Adrenal gland (tissue), 9 donors: ENCODE measurements at regions not wholly inside any gene's neighbourhood (a gene's known extent, or its start where the extent isn't known, plus 50 kb on each side); places are given as distances from the start of the nearest gene placed in this dataset.

Experiments
- DNase-seq, 7 donors: peaks; one replicate each; pipeline ENCODE4 v3.0.0-alpha.2; 2019 to 2020
- H3K27ac ChIP-seq, 5 donors: fragments of 200-600 bp; sonication (generic) in 4 of 5; 1 replicate in 3 of 5; 2 replicates in 2 of 5; pipeline versions ENCODE4 v1.5.1 to v1.8.0; 2016 to 2020; ENCODE audit warnings: mild to moderate bottlenecking in 1 of 5
- H3K27me3 ChIP-seq: fragments of 200-600 bp; 2 replicates; pipeline ENCODE4 v1.8.0; 2021
- H3K36me3 ChIP-seq, 2 donors: fragments of 200-600 bp; replicated peaks in 1 of 2; 1 replicate in 1 of 2; 2 replicates in 1 of 2; pipeline versions ENCODE4 v1.5.1 to v1.8.0; 2018 to 2022
- H3K4me1 ChIP-seq, 2 donors: fragments of 200-600 bp; replicated peaks in 1 of 2; 1 replicate in 1 of 2; 2 replicates in 1 of 2; pipeline versions ENCODE4 v1.5.1 to v1.8.0; 2018 to 2021
- H3K4me3 ChIP-seq, 4 donors: fragments of 200-600 bp; sonication (generic) in 3 of 4; one replicate each; pipeline ENCODE4 v1.5.1; 2016 to 2018
- H3K9me3 ChIP-seq, 3 donors: fragments of 200-600 bp; sonication (generic) in 1 of 3; replicated peaks in 1 of 3; 1 replicate in 2 of 3; 2 replicates in 1 of 3; pipeline versions ENCODE4 v1.5.1 to v1.8.0; 2016 to 2021
- POLR2A ChIP-seq, 2 donors: fragments of 450-650 bp; IDR thresholded peaks; one replicate each; pipeline ENCODE4 v1.6.1; 2017; ENCODE audit warnings: antibody characterized with exemption in 2 of 2, mild to moderate bottlenecking in 2 of 2, moderate library complexity in 1 of 2
- WGBS, 4 donors: extraction: QIAGEN DNeasy Blood & Tissue Kit in 2 of 4; methylation state at CpG; one replicate each; pipeline versions ENCODE4 v1.1.5 to v1.1.7; 2013 to 2017; 5-methylcytosine and 5-hydroxymethylcytosine counted together
- intact Hi-C, 2 donors: fragments of 100-400 bp; cut with DNase I; formaldehyde crosslinking; loops; one replicate each; pipeline versions ENCODE4 v1.14.1 to v1.15.0; 2022 to 2023
- TF ChIP-seq, protein P1 (sequence below), 6 experiments: fragments of 450-650 bp in 4 of 6; fragments of 200-600 bp in 2 of 6; sonication (generic) in 1 of 6; IDR thresholded peaks; 1 replicate in 5 of 6; 2 replicates in 1 of 6; pipeline versions ENCODE4 v1.5.1 to v1.8.0; 2016 to 2021; ENCODE audit warnings: antibody characterized with exemption in 6 of 6, mild to moderate bottlenecking in 2 of 6, moderate library complexity in 1 of 6
- donor health status: healthy with polysubstance abuse.
- donor health status: Bipolar disorder and iron deficiency.
- donor health status: DM: yes; HTN: yes; CAD: no.
- donor health status: DM: no; HTN: no; CAD: no.
- donor health status: DM: no; HTN: no; CAD: no.

DNA sequence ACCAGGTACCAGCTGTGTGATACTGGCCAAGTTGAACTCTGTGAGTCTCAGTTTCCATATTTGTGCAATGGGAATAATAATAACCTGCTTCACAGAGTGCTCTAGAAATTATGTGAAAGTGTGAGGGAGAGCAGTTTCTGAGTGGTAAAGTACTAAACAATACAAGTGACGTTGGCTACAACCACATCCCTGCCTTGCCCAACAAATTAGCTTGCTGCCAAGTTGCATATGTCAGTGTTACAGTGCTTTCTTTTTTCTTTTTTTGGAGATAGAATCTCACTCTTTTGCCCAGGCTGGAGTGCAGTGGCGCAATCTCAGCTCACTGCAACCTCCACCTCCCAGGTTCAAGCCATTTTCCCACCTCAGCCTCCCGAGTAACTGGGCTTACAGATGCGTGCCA lies 533.6 kb upstream of the MEX3C start:
- no peak for DNase-seq

DNA sequence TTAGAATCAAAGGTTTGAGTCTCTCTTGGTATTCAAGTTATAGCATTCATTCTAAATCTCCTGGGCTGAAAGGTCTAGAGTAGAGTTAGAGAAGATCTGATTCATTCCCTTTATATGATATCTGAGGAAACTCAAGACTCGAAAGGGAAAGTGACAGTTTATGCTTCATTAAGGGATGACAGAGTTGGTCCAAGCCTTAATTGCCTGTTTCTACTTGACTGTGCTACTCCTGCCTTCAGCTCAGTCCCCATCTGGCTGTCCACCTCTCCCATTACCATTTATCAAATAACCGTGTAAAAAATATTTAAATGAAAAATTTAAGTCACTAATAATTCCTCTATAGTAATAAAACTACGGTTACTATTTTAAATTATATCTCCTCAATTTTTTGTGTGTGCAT lies 537.1 kb upstream of the MEX3C start:
- H3K9me3 ChIP-seq = no peaks in the 10 kb centered on the region
- no peaks in the 10 kb centered on the region for H3K27me3 ChIP-seq
- DNase-seq = no peak
- H3K4me1 ChIP-seq = no peaks in the 10 kb centered on the region
- H3K4me3 ChIP-seq = no peak overlapping the region
- no peak for TF ChIP-seq POLR2A (IDR thresholded peaks at IDR 0.05)
- TF ChIP-seq, protein P1, sequence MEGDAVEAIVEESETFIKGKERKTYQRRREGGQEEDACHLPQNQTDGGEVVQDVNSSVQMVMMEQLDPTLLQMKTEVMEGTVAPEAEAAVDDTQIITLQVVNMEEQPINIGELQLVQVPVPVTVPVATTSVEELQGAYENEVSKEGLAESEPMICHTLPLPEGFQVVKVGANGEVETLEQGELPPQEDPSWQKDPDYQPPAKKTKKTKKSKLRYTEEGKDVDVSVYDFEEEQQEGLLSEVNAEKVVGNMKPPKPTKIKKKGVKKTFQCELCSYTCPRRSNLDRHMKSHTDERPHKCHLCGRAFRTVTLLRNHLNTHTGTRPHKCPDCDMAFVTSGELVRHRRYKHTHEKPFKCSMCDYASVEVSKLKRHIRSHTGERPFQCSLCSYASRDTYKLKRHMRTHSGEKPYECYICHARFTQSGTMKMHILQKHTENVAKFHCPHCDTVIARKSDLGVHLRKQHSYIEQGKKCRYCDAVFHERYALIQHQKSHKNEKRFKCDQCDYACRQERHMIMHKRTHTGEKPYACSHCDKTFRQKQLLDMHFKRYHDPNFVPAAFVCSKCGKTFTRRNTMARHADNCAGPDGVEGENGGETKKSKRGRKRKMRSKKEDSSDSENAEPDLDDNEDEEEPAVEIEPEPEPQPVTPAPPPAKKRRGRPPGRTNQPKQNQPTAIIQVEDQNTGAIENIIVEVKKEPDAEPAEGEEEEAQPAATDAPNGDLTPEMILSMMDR (IDR thresholded peaks at IDR 0.05) = no peak
- no peaks in the 10 kb centered on the region for H3K36me3 ChIP-seq
- 49 to 69% (median 65%) methylated on average over 3 of the region's 3 CpGs for WGBS, 4 donors
- no peak overlapping the region for H3K27ac ChIP-seq
- intact Hi-C loops = no loop called here

More for the DNA sequence above, 533.6 kb upstream of the MEX3C start:
- Histone ChIP-seq H3K36me3 (no peaks in the 10 kb centered on the region), H3K27me3 (no peaks in the 10 kb centered on the region), H3K4me1 (no peaks in the 10 kb centered on the region), H3K9me3 (no peaks in the 10 kb centered on the region), H3K4me3 (no peak overlapping the region), H3K27ac (no peak overlapping the region)
- TF ChIP-seq, protein P1 (IDR thresholded peaks at IDR 0.05) = no peak
- TF ChIP-seq POLR2A (IDR thresholded peaks at IDR 0.05) = no peak
- intact Hi-C loops = no loop called here
- whole genome bisulfite sequencing, 4 donors = 74 to 83% (median 81%) methylated on average over 4 of the region's 4 CpGs

DNA sequence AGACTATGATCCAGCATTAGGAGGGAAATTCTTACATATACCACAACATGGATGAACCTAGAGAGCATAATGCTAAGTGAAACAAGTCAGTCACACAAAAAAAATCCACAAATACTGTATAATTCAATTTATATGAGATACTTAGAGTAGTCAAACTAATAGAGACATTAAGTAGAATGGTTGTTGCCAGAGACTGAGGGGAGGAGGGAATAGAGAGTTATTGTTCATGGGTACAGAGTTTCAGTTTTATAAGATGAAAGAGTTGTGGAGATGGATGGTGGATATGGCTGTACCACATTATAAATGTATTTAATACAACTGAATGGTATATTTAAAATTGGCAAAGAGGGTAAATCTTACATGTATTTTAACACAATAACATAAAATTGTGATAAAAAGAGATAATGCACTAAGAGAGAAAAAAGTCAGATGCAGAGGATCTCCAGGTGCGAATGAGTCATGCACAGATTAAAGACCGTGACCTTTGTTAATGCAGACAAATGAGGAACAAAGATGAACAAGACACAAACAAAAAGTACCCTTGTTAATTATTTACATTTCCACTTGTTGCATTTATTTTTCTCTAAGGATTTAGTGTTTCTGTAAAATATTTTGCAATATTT lies 541.7 kb upstream of the MEX3C start:
- Histone ChIP-seq H3K4me1 (no peaks in the 10 kb centered on the region), H3K9me3 (no peaks in the 10 kb centered on the region), H3K27ac (no peak overlapping the region), H3K36me3 (no peaks in the 10 kb centered on the region), H3K4me3 (no peak overlapping the region), H3K27me3 (no peaks in the 10 kb centered on the region)
- TF ChIP-seq, protein P1 (IDR thresholded peaks at IDR 0.05) = no peak
- no peak for TF ChIP-seq POLR2A (IDR thresholded peaks at IDR 0.05)
- WGBS, 4 donors = 67 to 83% (median 80%) methylated on average over 2 of the region's 2 CpGs
- no peak for DNase-seq
- intact Hi-C loops = no loop called here

DNA sequence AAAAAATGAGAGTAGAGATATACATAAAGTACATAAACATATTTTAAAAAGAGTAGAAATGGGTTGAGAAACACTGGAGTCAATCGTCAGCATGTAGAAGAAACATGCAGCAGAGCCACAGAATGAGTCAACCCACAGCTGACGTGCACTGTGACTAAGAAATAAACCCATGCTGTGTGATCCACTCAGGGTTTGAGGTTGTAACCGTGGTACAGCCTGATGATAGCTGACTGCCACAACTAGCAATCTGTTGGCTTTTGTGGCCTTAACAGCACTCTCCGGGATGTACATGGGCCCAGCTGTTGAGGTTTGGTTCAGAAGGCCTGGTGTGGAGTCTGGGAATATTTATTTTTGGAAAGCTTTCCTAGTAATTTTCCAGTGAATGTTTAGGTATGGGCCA lies 554.4 kb upstream of the MEX3C start:
- 79 to 83% (median 82%) methylated on average over 4 of the region's 4 CpGs for WGBS, 4 donors
- no peak overlapping the region for H3K27ac ChIP-seq
- no peaks in the 10 kb centered on the region for H3K27me3 ChIP-seq
- intact Hi-C loops = no loop called here
- DNase-seq = no peak
- no peaks in the 10 kb centered on the region for H3K4me1 ChIP-seq
- TF ChIP-seq POLR2A (IDR thresholded peaks at IDR 0.05) = no peak
- TF ChIP-seq, protein P1 (IDR thresholded peaks at IDR 0.05) = no peak
- H3K9me3 ChIP-seq = no peaks in the 10 kb centered on the region
- no peaks in the 10 kb centered on the region for H3K36me3 ChIP-seq
- no peak overlapping the region for H3K4me3 ChIP-seq
